PFSK-1 (cell line): ENCODE measurements at regions not wholly inside any gene's neighbourhood (a gene's known extent, or its start where the extent isn't known, plus 50 kb on each side); places are given as distances from the start of the nearest gene placed in this dataset.

Experiments
- FOXP2 ChIP-seq: optimal IDR thresholded peaks from 2 replicates; pipeline ENCODE3; 2011; ENCODE audit warnings: borderline replicate concordance, control low read depth, inconsistent platforms; ENCODE audit not compliant: insufficient read depth; ENCODE audit errors: extremely low read length, extremely low read depth
- POLR2AphosphoS5 ChIP-seq: IDR thresholded peaks from 2 replicates; pipeline ENCODE4 v1.6.1; 2012; ENCODE audit warnings: low read depth, mild to moderate bottlenecking, control low read depth, low read length, moderate library complexity
- REST ChIP-seq, 2 experiments: IDR thresholded peaks; 2 replicates each; pipeline versions ENCODE4 v1.6.1 to v1.8.0; 2011 to 2012; ENCODE audit warnings: low read depth in 2 of 2, low read length in 2 of 2, control low read depth in 1 of 2, inconsistent platforms in 1 of 2, mild to moderate bottlenecking in 1 of 2, moderate library complexity in 1 of 2; ENCODE audit not compliant: insufficient read depth in 1 of 2
- SIN3A ChIP-seq: IDR thresholded peaks from 2 replicates; pipeline ENCODE4 v1.6.1; 2012; ENCODE audit warnings: mild to moderate bottlenecking, low read length, moderate library complexity, borderline replicate concordance; ENCODE audit not compliant: insufficient read depth
- TAF1 ChIP-seq: IDR thresholded peaks from 2 replicates; pipeline ENCODE4 v1.6.1; 2012; ENCODE audit warnings: low read length, control low read depth, borderline replicate concordance; ENCODE audit not compliant: insufficient read depth

- TF ChIP-seq FOXP2, result no peak
- no peak for TF ChIP-seq REST (IDR thresholded peaks at IDR 0.05; ENCODE audit: insufficient read depth in 1 of 2, low read depth in 2 of 2, low read length in 2 of 2)
- TF ChIP-seq SIN3A, result no peak
- TF ChIP-seq POLR2AphosphoS5, result no peak
- no peak for TF ChIP-seq TAF1
These were observed 105.7 kb upstream of the GPC1 start for GRCh38 chr2:240329778-240330177.
